OCI-LY1 (cell line): ENCODE measurements at regions not wholly inside any gene's neighbourhood (a gene's known extent, or its start where the extent isn't known, plus 50 kb on each side); places are given as distances from the start of the nearest gene placed in this dataset.
"Not testable (repeated sequence)": the region's sequence is repeated elsewhere in the genome, so short reads cannot be mapped to it uniquely, and the experiment has no call there.

Source experiments
- H2AFZ ChIP-seq: fragments of 200-600 bp; sonication (generic), shearing (Covaris generic); 2 replicates; pipeline ENCODE4 v1.6.0; 2014; ENCODE audit warnings: antibody characterized with exemption, mild to moderate bottlenecking, low read length
- H3F3A ChIP-seq: fragments of 200-600 bp; sonication (generic), shearing (Covaris generic); 2 replicates; pipeline ENCODE4 v1.6.0; 2014; ENCODE audit warnings: mild to moderate bottlenecking, antibody characterized with exemption, low read length, moderate library complexity; ENCODE audit not compliant: insufficient read depth
- H3K27ac ChIP-seq: fragments of 200-600 bp; sonication (generic); 2 replicates; pipeline ENCODE4 v1.5.1; 2014; ENCODE audit warnings: low read length, mixed run types, mild to moderate bottlenecking, low read depth; ENCODE audit not compliant: poor library complexity, severe bottlenecking
- H3K27me3 ChIP-seq: fragments of 200-600 bp; sonication (generic); 2 replicates; pipeline ENCODE4 v1.6.0; 2014; ENCODE audit warnings: antibody characterized with exemption, mild to moderate bottlenecking, low read length, moderate library complexity; ENCODE audit not compliant: insufficient read depth
- H3K36me3 ChIP-seq: fragments of 200-600 bp; sonication (generic); 2 replicates; pipeline ENCODE4 v1.6.1; 2014; ENCODE audit warnings: mild to moderate bottlenecking, antibody characterized with exemption, low read length, moderate library complexity, mixed read lengths; ENCODE audit not compliant: insufficient read depth
- H3K4me1 ChIP-seq: fragments of 200-600 bp; sonication (generic); 2 replicates; pipeline ENCODE4 v1.5.1; 2014; ENCODE audit warnings: mild to moderate bottlenecking, low read length, moderate library complexity; ENCODE audit not compliant: insufficient read depth, severe bottlenecking
- H3K4me2 ChIP-seq: fragments of 200-600 bp; sonication (generic), shearing (Covaris generic); 2 replicates; pipeline ENCODE4 v1.6.1; 2014; ENCODE audit warnings: low read length
- H3K4me3 ChIP-seq: fragments of 200-600 bp; sonication (generic); 2 replicates; pipeline ENCODE4 v1.5.1; 2014; ENCODE audit warnings: low read length, low read depth, mild to moderate bottlenecking, mixed read lengths; ENCODE audit not compliant: poor library complexity, severe bottlenecking
- H3K79me2 ChIP-seq: fragments of 200-600 bp; shearing (Covaris generic); 2 replicates; pipeline ENCODE4 v1.6.1; 2016; ENCODE audit warnings: mixed run types, low read length, mixed read lengths; ENCODE audit not compliant: insufficient read depth
- H3K9ac ChIP-seq: fragments of 200-600 bp; sonication (generic), shearing (Covaris generic); 2 replicates; pipeline ENCODE4 v1.6.1; 2014; ENCODE audit warnings: mild to moderate bottlenecking, low read length, mixed read lengths
- H3K9me2 ChIP-seq: fragments of 200-600 bp; sonication (generic), shearing (Covaris generic); 2 replicates; pipeline ENCODE4 v1.6.1; 2014; ENCODE audit warnings: low read depth, mild to moderate bottlenecking, low read length, mixed read lengths
- H3K9me3 ChIP-seq: fragments of 200-600 bp; shearing (Covaris generic); 2 replicates; pipeline ENCODE4 v1.6.1; 2014; ENCODE audit warnings: low read length, mixed read lengths
- H4K20me1 ChIP-seq: fragments of 200-600 bp; sonication (generic), shearing (Covaris generic); 2 replicates; pipeline ENCODE4 v1.6.0; 2016; ENCODE audit warnings: mild to moderate bottlenecking, low read length; ENCODE audit not compliant: insufficient read depth
- EZH2 ChIP-seq: fragments of 200-600 bp; sonication (generic), shearing (Covaris generic); IDR thresholded peaks from 2 replicates; pipeline ENCODE4 v1.8.0; 2017; ENCODE audit warnings: borderline replicate concordance, mixed run types, mild to moderate bottlenecking, antibody characterized with exemption, low read length, moderate library complexity, mixed read lengths
- TF ChIP-seq, protein P1 (sequence below): fragments of 200-600 bp; sonication (generic), shearing (Covaris generic); IDR thresholded peaks from 2 replicates; pipeline ENCODE4 v1.5.1; 2017; ENCODE audit warnings: mild to moderate bottlenecking, antibody characterized with exemption, low read length, moderate library complexity, mixed read lengths

- no peaks in the 10 kb centered on the region for H3K9me3 ChIP-seq
- no peak overlapping the region for H3K27ac ChIP-seq
- no peak overlapping the region for H3K4me3 ChIP-seq
- H3F3A ChIP-seq, result no peaks in the 10 kb centered on the region
- H3K9me2 ChIP-seq, result no peaks in the 10 kb centered on the region
- no peak for TF ChIP-seq EZH2
- TF ChIP-seq, protein P1, sequence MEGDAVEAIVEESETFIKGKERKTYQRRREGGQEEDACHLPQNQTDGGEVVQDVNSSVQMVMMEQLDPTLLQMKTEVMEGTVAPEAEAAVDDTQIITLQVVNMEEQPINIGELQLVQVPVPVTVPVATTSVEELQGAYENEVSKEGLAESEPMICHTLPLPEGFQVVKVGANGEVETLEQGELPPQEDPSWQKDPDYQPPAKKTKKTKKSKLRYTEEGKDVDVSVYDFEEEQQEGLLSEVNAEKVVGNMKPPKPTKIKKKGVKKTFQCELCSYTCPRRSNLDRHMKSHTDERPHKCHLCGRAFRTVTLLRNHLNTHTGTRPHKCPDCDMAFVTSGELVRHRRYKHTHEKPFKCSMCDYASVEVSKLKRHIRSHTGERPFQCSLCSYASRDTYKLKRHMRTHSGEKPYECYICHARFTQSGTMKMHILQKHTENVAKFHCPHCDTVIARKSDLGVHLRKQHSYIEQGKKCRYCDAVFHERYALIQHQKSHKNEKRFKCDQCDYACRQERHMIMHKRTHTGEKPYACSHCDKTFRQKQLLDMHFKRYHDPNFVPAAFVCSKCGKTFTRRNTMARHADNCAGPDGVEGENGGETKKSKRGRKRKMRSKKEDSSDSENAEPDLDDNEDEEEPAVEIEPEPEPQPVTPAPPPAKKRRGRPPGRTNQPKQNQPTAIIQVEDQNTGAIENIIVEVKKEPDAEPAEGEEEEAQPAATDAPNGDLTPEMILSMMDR, result no peak
- H2AFZ ChIP-seq, result no peak overlapping the region
- H3K9ac ChIP-seq, result no peak overlapping the region
- H4K20me1 ChIP-seq, result no peaks in the 10 kb centered on the region
- H3K27me3 ChIP-seq, result no peaks in the 10 kb centered on the region
- H3K79me2 ChIP-seq, result no peaks in the 10 kb centered on the region
- H3K4me1 ChIP-seq, result no peaks in the 10 kb centered on the region
- no peak overlapping the region for H3K4me2 ChIP-seq
- no peaks in the 10 kb centered on the region for H3K36me3 ChIP-seq
Observed at GRCh38 chr14:21768875-21769257, 95.2 kb upstream of the OR4E1 start.

DNA sequence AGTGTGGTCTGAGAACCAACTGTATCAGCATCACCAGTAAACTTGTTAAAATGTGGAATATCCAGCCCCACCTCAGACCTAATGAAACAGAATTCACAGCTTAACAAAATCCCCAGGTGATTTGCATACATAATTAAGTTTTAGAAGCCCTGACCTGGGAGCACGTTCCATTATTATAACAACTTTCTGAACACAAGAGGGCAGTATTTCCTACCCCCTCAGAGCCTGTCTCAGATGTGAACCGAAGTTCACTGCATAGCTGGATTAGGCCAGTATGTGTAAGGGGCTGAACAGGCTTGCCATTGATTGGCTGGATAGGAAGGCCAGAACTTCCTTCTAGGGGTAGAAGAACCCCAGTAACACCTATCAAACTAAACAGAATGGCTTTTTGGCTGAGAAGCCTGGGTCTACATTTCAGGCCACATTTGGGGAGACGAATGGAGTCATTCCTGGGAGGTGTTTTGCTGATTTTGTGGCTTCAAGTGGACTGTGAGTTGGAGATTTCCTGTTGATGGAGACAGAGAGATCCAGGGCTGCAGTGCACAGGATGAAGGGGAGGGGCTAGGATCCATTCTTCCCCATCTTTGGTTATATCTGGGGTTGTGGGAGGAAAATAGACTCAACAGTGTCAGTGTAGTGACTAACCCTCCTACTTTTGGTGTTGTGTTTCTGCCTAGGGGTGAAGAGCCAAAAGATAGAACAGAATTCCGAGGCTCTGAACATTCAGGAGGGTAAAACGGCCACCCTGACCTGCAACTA is 94.7 kb upstream of the OR4E1 start:
- Histone ChIP-seq H4K20me1 (no peaks in the 10 kb centered on the region), H3K9me2 (no peaks in the 10 kb centered on the region), H3K4me2 (no peak overlapping the region), H3K79me2 (no peaks in the 10 kb centered on the region), H3K27ac (no peak overlapping the region), H2AFZ (no peak overlapping the region), H3K9ac (no peak overlapping the region), H3K36me3 (no peaks in the 10 kb centered on the region), H3K27me3 (no peaks in the 10 kb centered on the region), H3K4me3 (no peak overlapping the region), H3K9me3 (no peaks in the 10 kb centered on the region), H3K4me1 (no peaks in the 10 kb centered on the region), H3F3A (no peaks in the 10 kb centered on the region)
- TF ChIP-seq, protein P1, result peak; percentile 64
- no peak for TF ChIP-seq EZH2

DNA sequence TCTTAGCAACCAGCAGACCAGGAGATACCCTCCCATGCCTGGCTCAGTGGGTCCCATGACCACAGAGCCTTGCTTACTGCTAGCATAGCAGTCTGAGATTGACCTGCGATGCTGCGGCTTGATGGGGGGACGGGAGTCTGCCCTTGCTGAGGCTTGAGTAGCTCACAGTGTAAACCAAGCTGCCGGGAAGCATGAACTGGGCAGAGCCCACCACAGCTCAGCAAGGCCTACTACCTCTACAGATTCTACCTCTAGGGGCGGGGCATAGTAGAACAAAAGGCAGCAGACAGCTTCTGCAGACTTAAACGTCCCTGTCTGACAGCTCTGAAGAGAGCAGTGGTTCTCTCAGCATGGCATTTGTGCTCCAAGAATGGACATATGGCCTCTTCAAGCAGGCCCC is 86.7 kb upstream of the OR4E1 start:
- not testable (repeated sequence) for H4K20me1 ChIP-seq, H3K36me3 ChIP-seq, H3K27ac ChIP-seq, H3K27me3 ChIP-seq, H3K4me2 ChIP-seq, H3K9ac ChIP-seq, H3K4me1 ChIP-seq, H3K79me2 ChIP-seq, H3F3A ChIP-seq, H3K9me3 ChIP-seq, H2AFZ ChIP-seq, H3K9me2 ChIP-seq, H3K4me3 ChIP-seq

- no peak overlapping the region for H2AFZ ChIP-seq
- H3F3A ChIP-seq, result no peaks in the 10 kb centered on the region
- no peaks in the 10 kb centered on the region for H3K4me1 ChIP-seq
- TF ChIP-seq EZH2, result no peak
- TF ChIP-seq, protein P1, result no peak
- no peak overlapping the region for H3K9ac ChIP-seq
- H3K9me3 ChIP-seq, result no peaks in the 10 kb centered on the region
- no peaks in the 10 kb centered on the region for H3K36me3 ChIP-seq
- H3K4me3 ChIP-seq, result no peak overlapping the region
- no peak overlapping the region for H3K27ac ChIP-seq
- H3K79me2 ChIP-seq, result no peaks in the 10 kb centered on the region
- H3K4me2 ChIP-seq, result no peak overlapping the region
- no peaks in the 10 kb centered on the region for H3K9me2 ChIP-seq
- H3K27me3 ChIP-seq, result no peaks in the 10 kb centered on the region
- H4K20me1 ChIP-seq, result no peaks in the 10 kb centered on the region
Observed at GRCh38 chr14:21749306-21749868, 75.8 kb upstream of the OR4E1 start.
